ENCODE measurements at regions not wholly inside any gene's neighbourhood (a gene's known extent, or its start where the extent isn't known, plus 50 kb on each side); places are given as distances from the start of the nearest gene placed in this dataset.
"Not testable (repeated sequence)": the region's sequence is repeated elsewhere in the genome, so short reads cannot be mapped to it uniquely, and the experiment has no call there.

DNA sequence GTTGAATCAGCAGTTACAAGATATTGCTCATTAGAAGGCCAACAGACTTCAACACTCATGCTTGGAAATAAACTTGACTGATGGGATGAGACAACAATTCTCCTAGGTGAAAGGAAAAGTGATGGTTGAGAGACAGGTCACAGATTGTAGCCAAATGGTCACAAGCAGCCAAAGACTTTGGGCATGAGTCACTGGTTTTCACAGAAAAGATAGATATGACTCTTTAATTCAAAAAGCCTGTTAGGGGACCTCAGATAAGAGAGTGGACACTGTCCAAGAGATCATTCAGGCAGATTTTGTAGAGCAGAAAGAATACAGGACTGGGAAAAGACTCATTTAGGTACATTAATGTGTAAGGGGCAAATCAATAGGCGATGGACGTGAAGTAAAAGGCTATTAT is 982.5 kb downstream of the MAT2B start:
- H3K36me3 Mint-ChIP-seq: no peaks in the 10 kb centered on the region
- no peak overlapping the region for H3K27ac Mint-ChIP-seq
- no peak overlapping the region for H3K4me3 Mint-ChIP-seq
- no peak for ATAC-seq (ENCODE audit: low read depth)
- DNase-seq: no peak
- no peaks in the 10 kb centered on the region for H3K27me3 Mint-ChIP-seq
- no peaks in the 10 kb centered on the region for H3K4me1 Mint-ChIP-seq
- peaks cover 2% of the 10 kb centered on the region for H3K9me3 Mint-ChIP-seq
- POLR2A ChIA-PET: no interaction called here

DNA sequence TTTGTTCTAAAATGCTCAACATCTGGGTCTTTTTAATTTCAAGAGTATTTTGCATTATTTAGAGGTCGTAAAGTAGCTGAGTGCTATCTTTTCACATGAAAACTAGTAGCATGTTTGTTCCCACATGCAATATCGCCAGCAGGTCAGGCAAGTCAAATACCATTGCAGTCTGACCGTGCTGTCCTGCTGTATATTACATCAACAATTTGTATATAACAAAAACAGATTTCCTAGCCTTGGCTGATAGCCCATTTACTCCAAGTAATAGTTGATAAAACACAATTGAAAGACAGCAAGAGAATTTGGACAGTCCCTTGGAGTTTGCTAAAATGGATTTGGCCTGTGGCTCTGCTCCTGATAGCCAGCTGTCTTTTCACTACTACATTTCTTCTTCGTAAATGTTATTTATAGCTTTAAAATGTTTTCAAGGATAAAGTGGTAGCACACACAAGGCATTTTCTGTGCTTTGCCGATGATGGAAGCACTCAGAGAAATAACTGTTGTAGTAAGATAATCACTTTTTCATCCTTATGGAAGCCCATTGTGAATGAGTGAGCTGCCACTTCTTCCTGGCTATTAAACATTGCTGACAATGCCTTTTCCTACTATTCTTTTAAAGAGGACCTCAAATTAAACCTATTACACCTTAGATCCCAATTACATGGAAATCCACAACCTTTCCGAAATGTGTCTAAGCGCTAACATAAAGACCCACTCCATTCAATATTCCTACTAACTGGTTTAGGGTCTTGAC is 992.1 kb downstream of the MAT2B start:
- Mint-ChIP-seq H3K4me1 (no peaks in the 10 kb centered on the region), H3K27ac (no peak overlapping the region), H3K27me3 (no peaks in the 10 kb centered on the region), H3K9me3 (peaks cover 1% of the 10 kb centered on the region), H3K4me3 (no peak overlapping the region), H3K36me3 (no peaks in the 10 kb centered on the region)
- ATAC-seq (ENCODE audit: low read depth): no peak
- DNase-seq: no peak
- POLR2A ChIA-PET: no interaction called here

DNA sequence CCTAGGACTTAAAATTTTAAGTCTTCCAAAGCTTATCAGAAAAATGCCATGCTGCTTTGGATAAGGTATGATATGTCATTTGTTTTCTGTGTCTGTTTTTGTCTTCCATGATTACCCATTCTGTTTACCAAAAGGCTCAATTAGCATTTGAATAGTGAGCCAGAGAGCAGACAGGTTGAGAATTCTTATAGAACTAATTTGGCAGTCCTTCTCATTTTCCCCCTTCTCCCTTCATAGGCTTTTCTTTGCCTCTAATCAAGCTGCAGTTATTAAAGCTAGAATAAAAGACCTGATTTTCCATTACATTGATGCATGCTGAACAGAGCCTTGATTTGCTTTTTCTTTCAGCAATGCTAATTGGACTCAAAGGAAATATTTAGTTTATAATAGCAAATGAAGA is 993.0 kb downstream of the MAT2B start:
- Mint-ChIP-seq H3K36me3 (no peaks in the 10 kb centered on the region), H3K4me3 (no peak overlapping the region), H3K4me1 (no peaks in the 10 kb centered on the region), H3K9me3 (peaks cover 1% of the 10 kb centered on the region), H3K27me3 (no peaks in the 10 kb centered on the region), H3K27ac (no peak overlapping the region)
- POLR2A ChIA-PET: no interaction called here
- no peak for ATAC-seq (ENCODE audit: low read depth)
- no peak for DNase-seq

DNA sequence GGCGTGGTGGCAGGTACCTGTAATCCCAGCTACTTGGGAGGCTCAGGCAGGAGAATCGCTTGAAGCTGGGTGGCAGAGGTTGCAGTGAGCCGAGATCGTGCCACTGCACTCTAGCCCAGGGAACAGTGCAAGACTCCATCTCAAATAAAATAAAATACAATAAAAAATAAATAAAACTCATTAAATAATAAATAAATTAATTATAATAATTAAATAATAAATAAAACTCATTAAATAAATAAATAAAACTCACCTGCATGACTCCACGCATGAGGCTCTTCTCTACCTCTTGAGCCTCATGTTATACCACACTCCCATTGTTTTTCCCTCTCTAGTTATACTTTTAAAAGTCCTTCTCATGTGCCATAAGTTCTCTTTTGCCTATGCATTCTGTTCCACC is 995.4 kb downstream of the MAT2B start:
- DNase-seq (no peak), ATAC-seq (ENCODE audit: low read depth) (no peak)
- no peaks in the 10 kb centered on the region for H3K9me3 Mint-ChIP-seq
- POLR2A ChIA-PET: no interaction called here
- H3K4me3 Mint-ChIP-seq: no peak overlapping the region
- H3K27ac Mint-ChIP-seq: no peak overlapping the region
- no peaks in the 10 kb centered on the region for H3K36me3 Mint-ChIP-seq
- no peaks in the 10 kb centered on the region for H3K4me1 Mint-ChIP-seq
- H3K27me3 Mint-ChIP-seq: no peaks in the 10 kb centered on the region

DNA sequence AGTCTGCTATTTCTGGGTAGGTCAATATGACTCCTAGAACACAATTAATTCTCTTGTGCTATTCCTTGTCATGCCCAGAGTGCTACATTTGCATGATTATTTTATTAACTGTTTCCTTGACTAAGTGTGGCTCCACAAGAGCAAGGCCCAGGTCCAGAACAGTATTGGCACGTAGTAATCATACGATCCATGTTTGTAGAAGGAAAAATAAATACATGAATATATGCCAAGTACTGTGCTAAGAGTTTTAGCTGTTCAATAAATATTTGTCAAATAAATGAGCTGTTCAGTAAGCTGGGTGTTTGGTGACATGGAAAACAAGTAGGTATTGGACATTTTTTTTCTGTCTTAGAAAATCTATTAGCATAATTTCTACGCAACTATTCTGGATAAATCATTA is 995.9 kb downstream of the MAT2B start:
- Mint-ChIP-seq H3K27ac (no peak overlapping the region), H3K4me3 (no peak overlapping the region), H3K4me1 (no peaks in the 10 kb centered on the region), H3K9me3 (no peaks in the 10 kb centered on the region), H3K27me3 (no peaks in the 10 kb centered on the region), H3K36me3 (no peaks in the 10 kb centered on the region)
- POLR2A ChIA-PET: no interaction called here
- no peak for ATAC-seq (ENCODE audit: low read depth)
- no peak for DNase-seq

DNA sequence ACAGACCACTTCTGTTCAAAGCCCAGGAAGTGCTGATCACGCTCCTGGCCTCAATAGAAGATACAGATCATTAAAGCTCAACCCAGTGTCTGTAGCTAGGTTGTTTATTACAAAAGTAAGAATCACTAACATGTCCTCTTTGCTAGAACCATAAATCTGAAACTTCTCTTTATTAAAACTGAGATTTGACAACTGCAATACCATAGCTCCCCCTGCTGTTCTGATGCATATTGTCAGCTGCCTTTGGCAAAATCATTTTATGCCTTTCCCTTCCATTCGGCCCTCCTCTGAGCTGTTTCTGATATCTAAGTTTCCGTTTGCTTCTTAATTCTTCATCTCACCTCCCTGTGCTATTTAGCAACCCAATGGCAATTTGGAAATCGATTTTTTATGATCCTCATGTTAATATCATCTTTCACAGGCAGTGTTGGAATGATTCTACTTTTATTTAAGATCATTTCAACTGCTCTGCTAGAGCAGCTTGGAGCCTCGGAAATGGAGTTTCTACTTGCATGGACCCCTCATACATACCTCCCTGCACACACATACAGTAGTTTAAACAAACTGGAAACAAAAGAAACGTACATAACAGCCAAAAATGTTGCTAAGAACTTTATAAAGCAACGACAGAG is 998.8 kb downstream of the MAT2B start:
- POLR2A ChIA-PET: no interaction called here
- no peaks in the 10 kb centered on the region for H3K9me3 Mint-ChIP-seq
- no peak for ATAC-seq (ENCODE audit: low read depth)
- H3K4me3 Mint-ChIP-seq: no peak overlapping the region
- H3K4me1 Mint-ChIP-seq: no peaks in the 10 kb centered on the region
- H3K27me3 Mint-ChIP-seq: no peaks in the 10 kb centered on the region
- no peaks in the 10 kb centered on the region for H3K36me3 Mint-ChIP-seq
- H3K27ac Mint-ChIP-seq: no peak overlapping the region
- DNase-seq: no peak

DNA sequence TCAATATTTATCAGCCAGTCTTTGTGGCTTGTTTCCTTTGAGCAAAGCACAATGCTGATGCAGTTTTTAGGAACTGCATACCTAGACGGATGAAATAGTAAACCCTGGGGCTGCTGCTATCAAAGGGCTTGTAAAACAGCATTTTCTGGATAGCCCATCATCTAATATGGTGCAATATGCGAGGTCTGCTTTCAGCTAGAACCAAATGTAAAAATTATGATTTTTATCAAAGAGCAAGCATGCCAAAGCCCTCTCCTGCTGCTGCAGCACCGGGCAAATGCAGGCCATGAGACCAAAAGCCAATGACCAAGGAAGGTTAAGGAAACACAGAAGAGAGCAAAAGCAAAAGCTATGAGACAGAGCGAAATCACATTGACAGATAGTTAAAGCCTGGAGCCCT is 1000.4 kb downstream of the MAT2B start:
- H3K9me3 Mint-ChIP-seq: no peaks in the 10 kb centered on the region
- H3K4me3 Mint-ChIP-seq: no peak overlapping the region
- no peaks in the 10 kb centered on the region for H3K27me3 Mint-ChIP-seq
- H3K36me3 Mint-ChIP-seq: no peaks in the 10 kb centered on the region
- DNase-seq (no peak), ATAC-seq (ENCODE audit: low read depth) (no peak)
- POLR2A ChIA-PET: no interaction called here
- H3K27ac Mint-ChIP-seq: no peak overlapping the region
- no peaks in the 10 kb centered on the region for H3K4me1 Mint-ChIP-seq

DNA sequence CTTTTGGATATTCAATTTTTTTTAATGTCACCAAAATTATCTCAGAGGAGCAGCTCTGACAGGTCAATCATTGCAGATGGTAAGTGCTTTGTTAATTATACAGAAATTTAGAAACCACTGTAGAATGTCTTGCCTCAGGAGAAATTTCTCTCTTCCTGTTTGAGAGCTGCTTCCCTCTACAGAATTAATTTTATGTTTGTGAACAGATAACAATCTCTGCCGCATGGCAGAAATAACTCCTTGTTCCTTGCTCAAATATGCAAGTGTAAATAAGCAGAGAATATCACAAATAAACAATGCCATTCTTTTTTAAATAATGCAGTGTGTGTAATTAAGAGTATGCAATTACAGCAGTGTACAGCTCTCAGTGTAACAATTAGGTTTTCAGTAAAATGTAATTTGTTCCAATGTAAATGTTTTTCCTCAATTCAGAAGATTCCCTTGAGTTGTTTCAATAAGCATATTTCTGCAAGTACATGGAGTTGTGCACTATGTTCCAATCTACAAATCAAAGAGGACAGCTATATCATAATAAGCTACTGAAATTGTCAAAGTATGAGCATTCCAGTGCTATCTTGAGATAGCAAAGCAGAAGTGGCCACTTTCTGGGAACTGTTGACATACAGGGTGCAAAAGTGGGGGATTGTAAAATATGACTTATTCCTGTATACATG is 1012.8 kb downstream of the MAT2B start:
- H3K27me3 Mint-ChIP-seq: no peaks in the 10 kb centered on the region
- H3K9me3 Mint-ChIP-seq: peaks cover 5% of the 10 kb centered on the region
- no peak for DNase-seq
- H3K27ac Mint-ChIP-seq: no peak overlapping the region
- POLR2A ChIA-PET: no interaction called here
- H3K4me1 Mint-ChIP-seq: no peaks in the 10 kb centered on the region
- H3K4me3 Mint-ChIP-seq: no peak overlapping the region
- no peak for ATAC-seq (ENCODE audit: low read depth)
- H3K36me3 Mint-ChIP-seq: no peaks in the 10 kb centered on the region

DNA sequence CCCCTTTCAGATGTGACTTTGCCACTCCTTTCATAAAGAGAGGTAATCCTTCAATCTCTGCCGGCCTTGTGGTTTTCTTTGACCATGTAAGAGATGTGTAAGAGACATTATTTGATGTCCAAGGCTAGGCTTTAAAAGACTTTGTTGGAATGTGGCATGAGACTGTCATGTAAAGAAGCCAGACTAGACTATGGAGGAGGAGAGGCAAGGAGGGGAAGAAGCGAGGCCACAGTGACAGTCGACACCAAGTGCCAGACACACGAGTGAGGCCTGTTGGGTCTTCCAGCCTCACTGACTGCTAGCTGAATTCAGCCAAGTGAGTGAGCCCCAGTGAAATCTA is 1013.3 kb downstream of the MAT2B start:
- H3K9me3 Mint-ChIP-seq: peaks cover 2% of the 10 kb centered on the region

DNA sequence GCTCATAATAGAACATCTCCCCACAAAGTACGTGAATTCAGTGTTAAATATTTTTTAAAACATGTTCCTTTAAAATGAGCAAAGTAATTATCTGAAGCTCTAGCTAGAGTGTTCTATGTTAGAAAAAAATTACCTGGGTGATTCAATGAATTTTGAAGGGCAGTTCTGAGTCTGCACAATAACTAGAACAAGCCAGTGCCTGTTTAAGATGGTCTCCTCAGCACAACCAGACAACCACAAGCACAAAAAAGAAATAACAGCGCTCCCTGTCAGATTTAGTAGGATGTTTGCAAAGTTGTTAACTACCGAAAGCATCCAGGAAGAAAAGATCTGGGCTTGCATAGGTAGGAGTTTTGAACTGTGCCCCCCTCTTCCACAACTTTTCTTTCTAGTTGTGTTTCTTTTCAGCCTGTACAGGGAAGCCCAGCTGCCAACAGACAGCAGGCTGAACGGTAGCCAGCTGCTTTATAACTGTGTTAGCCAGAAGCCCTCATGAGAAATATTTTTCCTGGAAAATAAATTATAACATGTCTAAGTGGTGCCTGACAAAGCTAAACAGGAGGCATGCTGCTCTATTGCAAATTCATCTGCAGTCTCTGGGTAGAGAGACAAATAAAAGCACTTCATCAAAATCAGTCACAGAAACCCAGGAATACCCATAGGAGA is 1026.9 kb downstream of the MAT2B start:
- H3K27me3 Mint-ChIP-seq: no peaks in the 10 kb centered on the region
- no peaks in the 10 kb centered on the region for H3K36me3 Mint-ChIP-seq
- peaks cover 2% of the 10 kb centered on the region for H3K9me3 Mint-ChIP-seq
- no peaks in the 10 kb centered on the region for H3K4me1 Mint-ChIP-seq
- DNase-seq: no peak
- ATAC-seq (ENCODE audit: low read depth): no peak
- H3K27ac Mint-ChIP-seq: no peak overlapping the region
- POLR2A ChIA-PET: no interaction called here
- no peak overlapping the region for H3K4me3 Mint-ChIP-seq

More for the DNA sequence above, 1013.3 kb downstream of the MAT2B start:
- Mint-ChIP-seq H3K27me3 (no peaks in the 10 kb centered on the region), H3K27ac (no peak overlapping the region), H3K36me3 (no peaks in the 10 kb centered on the region), H3K4me1 (no peaks in the 10 kb centered on the region), H3K4me3 (no peak overlapping the region)
- ATAC-seq (ENCODE audit: low read depth) (no peak), DNase-seq (no peak)
- POLR2A ChIA-PET: no interaction called here

DNA sequence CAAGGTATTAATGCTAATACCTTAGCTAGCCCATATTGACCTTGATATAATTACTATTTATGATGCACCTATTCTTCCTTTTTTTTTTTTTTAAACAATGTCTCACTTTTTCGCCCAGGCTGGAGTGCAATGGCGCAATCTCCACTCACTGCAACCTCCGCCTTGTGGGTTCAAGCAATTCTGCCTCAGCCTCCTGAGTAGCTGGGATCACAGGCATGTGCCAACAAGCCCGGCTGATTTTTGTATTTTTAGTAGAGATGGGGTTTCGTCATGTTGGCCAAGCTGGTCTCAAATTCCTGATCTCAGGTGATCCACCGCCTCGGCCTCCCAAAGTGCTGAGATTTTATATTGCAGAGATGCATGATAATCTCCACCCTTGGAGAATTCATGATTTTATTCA is 1028.0 kb downstream of the MAT2B start:
- H3K27ac Mint-ChIP-seq; POLR2A ChIA-PET; H3K36me3 Mint-ChIP-seq; H3K4me1 Mint-ChIP-seq; H3K4me3 Mint-ChIP-seq; H3K27me3 Mint-ChIP-seq; H3K9me3 Mint-ChIP-seq; DNase-seq; ATAC-seq (ENCODE audit: low read depth): not testable (repeated sequence)

DNA sequence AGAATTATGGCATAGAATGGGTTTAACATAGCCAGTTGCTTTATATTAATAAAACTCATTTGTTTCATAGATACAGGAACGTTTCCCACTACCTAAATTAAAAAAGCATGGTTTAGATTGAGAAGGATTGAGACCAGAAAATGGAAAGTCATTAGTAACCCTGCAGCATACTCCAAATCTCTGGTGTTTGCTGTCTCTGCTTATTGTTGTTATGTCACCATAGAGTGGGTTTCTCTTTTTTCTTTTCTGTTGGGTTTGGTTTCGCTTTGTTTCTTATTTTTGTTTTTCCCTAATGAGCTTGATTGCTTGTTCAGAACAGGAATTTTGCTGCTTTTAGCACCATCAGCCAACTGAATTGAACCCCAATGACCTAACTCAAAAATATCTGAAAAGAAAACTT is 1034.8 kb downstream of the MAT2B start:
- peaks cover 5% of the 10 kb centered on the region for H3K9me3 Mint-ChIP-seq
- H3K36me3 Mint-ChIP-seq: no peaks in the 10 kb centered on the region
- H3K4me3 Mint-ChIP-seq: no peak overlapping the region
- ATAC-seq (ENCODE audit: low read depth) (no peak), DNase-seq (no peak)
- H3K4me1 Mint-ChIP-seq: no peaks in the 10 kb centered on the region
- no peak overlapping the region for H3K27ac Mint-ChIP-seq
- POLR2A ChIA-PET: no interaction called here
- H3K27me3 Mint-ChIP-seq: no peaks in the 10 kb centered on the region

DNA sequence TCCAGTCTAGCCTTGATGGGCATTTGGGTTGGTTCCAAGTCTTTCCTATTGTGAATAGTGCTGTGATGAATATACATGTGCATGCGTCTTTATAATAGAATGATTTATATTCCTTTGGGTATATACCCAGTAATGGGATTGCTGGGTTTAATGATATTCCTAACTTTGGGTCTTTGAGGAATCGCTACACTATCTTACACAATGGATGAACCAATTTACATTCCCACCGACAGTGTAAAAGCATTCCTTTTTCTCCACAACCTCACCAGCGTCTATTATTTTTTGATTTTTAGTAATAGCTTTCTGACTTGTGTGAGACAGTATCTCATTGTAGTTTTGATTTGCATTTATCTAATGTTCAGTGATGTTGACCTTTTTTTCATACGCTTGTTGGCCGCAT is 1040.1 kb downstream of the MAT2B start:
- Mint-ChIP-seq H3K4me1 (no peaks in the 10 kb centered on the region), H3K36me3 (no peaks in the 10 kb centered on the region), H3K9me3 (peaks cover 7% of the 10 kb centered on the region), H3K27me3 (no peaks in the 10 kb centered on the region), H3K27ac (no peak overlapping the region), H3K4me3 (no peak overlapping the region)
- DNase-seq: no peak
- POLR2A ChIA-PET: no interaction called here
- no peak for ATAC-seq (ENCODE audit: low read depth)

DNA sequence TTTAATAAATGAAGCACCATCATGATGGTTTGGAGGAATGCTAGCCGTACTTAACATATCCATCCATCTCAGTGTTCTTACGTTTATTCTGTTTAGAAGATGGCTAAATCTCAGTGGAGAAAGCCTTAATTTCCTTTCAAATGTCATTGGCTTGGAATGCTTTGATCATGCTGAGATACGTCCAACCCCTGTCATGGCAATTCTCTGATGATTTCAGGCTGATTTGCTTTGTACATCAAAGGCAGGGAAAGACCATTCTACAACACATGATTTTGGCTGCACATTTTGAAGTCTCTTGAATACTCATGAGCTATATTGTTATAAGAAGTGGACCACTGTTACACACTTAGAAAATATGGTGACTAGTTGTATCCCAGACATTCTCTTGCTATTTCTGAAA is 1048.4 kb downstream of the MAT2B start:
- POLR2A ChIA-PET: no interaction called here
- H3K27me3 Mint-ChIP-seq: no peaks in the 10 kb centered on the region
- ATAC-seq (ENCODE audit: low read depth): no peak
- H3K9me3 Mint-ChIP-seq: peaks cover 3% of the 10 kb centered on the region
- DNase-seq: no peak
- no peaks in the 10 kb centered on the region for H3K4me1 Mint-ChIP-seq
- H3K36me3 Mint-ChIP-seq: no peaks in the 10 kb centered on the region
- no peak overlapping the region for H3K4me3 Mint-ChIP-seq
- H3K27ac Mint-ChIP-seq: no peak overlapping the region

All from activated naive CD8-positive, alpha-beta T cell treated with anti-CD3 and anti-CD28 coated beads, Interleukin-2, amount 10 ng/mL, durations not matched to agents 7 days and 5 days (primary cell).